Lung (tissue), 11 donors: ENCODE measurements at regions not wholly inside any gene's neighbourhood (a gene's known extent, or its start where the extent isn't known, plus 50 kb on each side); places are given as distances from the start of the nearest gene placed in this dataset.

ENCODE experiments used
- ATAC-seq: fragments of 200-7000 bp; cut with Tn5 transposase; one replicate; pipeline ENCODE4 v1.9.1; 2020; ENCODE audit warnings: moderate number of reproducible peaks; ENCODE audit not compliant: insufficient read depth, low FRiP score
- DNase-seq, 3 donors: peaks; one replicate each; pipeline ENCODE4 v3.0.0-alpha.2; 2013 to 2017
- H3K27ac ChIP-seq, 2 donors: one replicate each; pipeline ENCODE4 v1.5.1; 2013; ENCODE audit warnings: mild to moderate bottlenecking in 2 of 2, moderate library complexity in 2 of 2, control low read depth in 1 of 2, inconsistent platforms in 1 of 2, low read depth in 1 of 2, low read length in 1 of 2
- H3K27me3 ChIP-seq, 3 donors: one replicate each; pipeline ENCODE4 v1.5.1; 2013; ENCODE audit warnings: low read length in 2 of 3; ENCODE audit not compliant: control insufficient read depth in 3 of 3, insufficient read depth in 3 of 3
- H3K36me3 ChIP-seq, 4 donors: one replicate each; pipeline ENCODE4 v1.5.1; 2013; ENCODE audit warnings: low read length in 4 of 4, mild to moderate bottlenecking in 1 of 4, moderate library complexity in 1 of 4; ENCODE audit not compliant: control insufficient read depth in 4 of 4, insufficient read depth in 4 of 4
- H3K4me1 ChIP-seq, 5 donors: one replicate each; pipeline ENCODE4 v1.5.1; 2013; ENCODE audit warnings: low read length in 5 of 5, mild to moderate bottlenecking in 2 of 5, moderate library complexity in 1 of 5; ENCODE audit not compliant: control insufficient read depth in 5 of 5, insufficient read depth in 5 of 5
- H3K4me3 ChIP-seq: one replicate; pipeline ENCODE4 v1.5.1; 2013; ENCODE audit warnings: mild to moderate bottlenecking, control low read depth, moderate library complexity
- H3K9ac ChIP-seq, 2 donors: one replicate each; pipeline ENCODE4 v1.5.1; 2013; ENCODE audit warnings: low read length in 2 of 2, control low read depth in 1 of 2; ENCODE audit not compliant: insufficient read depth in 1 of 2
- H3K9me3 ChIP-seq, 4 donors: one replicate each; pipeline ENCODE4 v1.5.1; 2013; ENCODE audit warnings: low read length in 3 of 4, mild to moderate bottlenecking in 1 of 4, moderate library complexity in 1 of 4; ENCODE audit not compliant: control insufficient read depth in 4 of 4, insufficient read depth in 3 of 4
- CTCF ChIP-seq: IDR thresholded peaks from 2 replicates; pipeline ENCODE4 v1.5.1; 2012; ENCODE audit warnings: mild to moderate bottlenecking; ENCODE audit errors: control extremely low read depth, extremely low read depth
- WGBS, 2 donors: extraction: QIAGEN DNeasy Blood & Tissue Kit; methylation state at CpG; one replicate each; pipeline ENCODE4 v1.1.7; 2013; 5-methylcytosine and 5-hydroxymethylcytosine counted together
- donor health status: control.
- donor health status: control.
- donor health status: Bipolar disorder and iron deficiency.
- donor health status: healthy.
- donor health status: DM: yes; HTN: yes; CAD: no.

DNA sequence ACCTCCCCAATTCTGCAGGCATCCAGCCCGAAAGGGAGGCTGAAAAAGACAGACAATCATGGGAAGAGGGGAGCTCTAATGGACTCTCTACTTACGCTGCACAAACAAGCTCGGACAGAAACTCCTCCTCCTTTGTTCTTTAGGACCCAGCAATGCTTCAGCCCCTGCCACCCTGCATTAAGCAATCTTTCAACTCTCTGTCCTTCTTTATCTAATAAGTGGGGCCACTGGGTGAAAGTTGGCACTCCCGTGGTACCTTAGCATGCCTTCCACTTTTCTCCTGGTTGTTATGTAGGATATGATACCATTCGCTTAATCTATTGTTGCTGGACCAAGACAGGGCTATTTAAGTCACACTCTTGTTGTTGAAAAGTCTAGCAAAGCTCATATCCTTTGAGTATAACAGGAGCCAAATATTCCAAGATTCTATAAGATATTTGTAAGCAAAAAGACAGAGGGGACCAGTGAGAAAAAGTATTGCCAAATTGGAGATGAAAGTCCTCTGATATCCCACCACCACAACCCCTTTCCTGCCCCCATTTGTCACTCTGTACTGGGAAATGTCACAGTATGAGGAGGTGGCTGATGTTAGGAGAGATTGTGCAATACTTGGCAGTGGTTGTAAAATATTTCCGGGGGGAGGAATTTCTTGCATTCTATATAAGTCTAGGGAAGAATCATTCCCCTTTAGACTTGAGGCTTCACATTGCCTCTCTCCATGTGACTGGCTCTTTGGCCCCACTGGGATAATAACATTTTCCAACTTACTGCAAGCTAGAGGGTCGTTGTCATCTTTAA lies 137.3 kb upstream of the GJB5 start:
- peaks cover 0 to 2% (median 0%) of the 10 kb centered on the region in 3 donors for H3K27me3 ChIP-seq
- TF ChIP-seq CTCF = no peak
- no peak overlapping the region for H3K9ac ChIP-seq
- no peaks in the 10 kb centered on the region for H3K9me3 ChIP-seq
- H3K4me3 ChIP-seq = no peak overlapping the region
- no peak overlapping the region for H3K27ac ChIP-seq
- ATAC-seq (no peak), DNase-seq (no peak)
- 56 to 68% methylated on average over 7 of the region's 7 CpGs for WGBS, 2 donors
- no peaks in the 10 kb centered on the region for H3K4me1 ChIP-seq
- H3K36me3 ChIP-seq = no peaks in the 10 kb centered on the region

GRCh38 chr1:34618381-34618780 lies 136.5 kb upstream of the GJB5 start:
- TF ChIP-seq CTCF = no peak
- 59 to 78% methylated on average over 3 of the region's 3 CpGs for WGBS, 2 donors
- no peak overlapping the region for H3K9ac ChIP-seq
- no peaks in the 10 kb centered on the region for H3K36me3 ChIP-seq
- no peak overlapping the region for H3K4me3 ChIP-seq
- H3K9me3 ChIP-seq = no peaks in the 10 kb centered on the region
- no peaks in the 10 kb centered on the region for H3K4me1 ChIP-seq
- no peak for DNase-seq
- no peak for ATAC-seq
- peaks cover 0 to 2% (median 0%) of the 10 kb centered on the region in 3 donors for H3K27me3 ChIP-seq
- H3K27ac ChIP-seq = no peak overlapping the region

DNA sequence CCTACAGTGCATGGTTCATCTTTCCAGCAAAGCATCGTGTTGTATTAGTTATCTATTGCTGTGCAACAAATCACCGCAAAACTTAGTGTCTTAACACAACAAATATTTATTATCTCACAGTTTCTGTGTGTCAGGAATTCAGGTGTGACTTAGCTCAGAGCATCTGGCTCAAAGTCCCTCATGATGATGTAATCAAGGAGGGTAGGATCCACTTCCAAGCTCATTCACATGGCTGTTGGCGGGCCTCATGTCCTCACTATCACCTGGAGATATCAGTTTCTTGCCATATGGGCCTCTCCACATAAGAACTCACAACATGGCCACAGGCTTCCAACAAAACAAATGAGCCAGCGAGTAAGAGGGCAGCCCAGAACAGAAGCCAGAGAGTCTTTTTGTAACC lies 135.6 kb upstream of the GJB5 start:
- DNase-seq = no peak
- 79 to 88% methylated on average over 4 of the region's 4 CpGs for WGBS, 2 donors

More for the DNA sequence above, 135.6 kb upstream of the GJB5 start:
- ATAC-seq = no peak
- Histone ChIP-seq H3K36me3 (no peaks in the 10 kb centered on the region), H3K9ac (no peak overlapping the region), H3K27ac (no peak overlapping the region), H3K9me3 (no peaks in the 10 kb centered on the region), H3K4me3 (no peak overlapping the region), H3K27me3 (peaks cover 0 to 2% (median 0%) of the 10 kb centered on the region in 3 donors), H3K4me1 (no peaks in the 10 kb centered on the region)
- TF ChIP-seq CTCF = no peak
